ENCODE measurements at regions not wholly inside any gene's neighbourhood (a gene's known extent, or its start where the extent isn't known, plus 50 kb on each side); places are given as distances from the start of the nearest gene placed in this dataset.

- TF ChIP-seq CTCF (IDR thresholded peaks at IDR 0.05), result no peak
These were observed 278.8 kb upstream of the SLC14A2 start for GRCh38 chr18:45336448-45336847.

- TF ChIP-seq CTCF (IDR thresholded peaks at IDR 0.05), result no peak
These were observed 277.8 kb upstream of the SLC14A2 start for GRCh38 chr18:45337477-45337876.

GRCh38 chr18:45339810-45340550, 275.3 kb upstream of the SLC14A2 start:
- TF ChIP-seq CTCF (IDR thresholded peaks at IDR 0.05), result no peak

GRCh38 chr18:45340884-45341283, 274.4 kb upstream of the SLC14A2 start:
- no peak for TF ChIP-seq CTCF (IDR thresholded peaks at IDR 0.05)

- TF ChIP-seq CTCF (IDR thresholded peaks at IDR 0.05), result no peak
These were observed 273.8 kb upstream of the SLC14A2 start for GRCh38 chr18:45341454-45341853.

- no peak for TF ChIP-seq CTCF (IDR thresholded peaks at IDR 0.05)
These were observed 273.1 kb upstream of the SLC14A2 start for GRCh38 chr18:45342166-45342565.

GRCh38 chr18:45342653-45343052, 272.6 kb upstream of the SLC14A2 start:
- TF ChIP-seq CTCF (IDR thresholded peaks at IDR 0.05), result no peak

GRCh38 chr18:45343365-45343764, 271.9 kb upstream of the SLC14A2 start:
- TF ChIP-seq CTCF (IDR thresholded peaks at IDR 0.05), result no peak

All from LNCAP (cell line).